Frontal cortex (tissue), 3 donors: ENCODE measurements at regions not wholly inside any gene's neighbourhood (a gene's known extent, or its start where the extent isn't known, plus 50 kb on each side); places are given as distances from the start of the nearest gene placed in this dataset.
"Not testable (repeated sequence)": the region's sequence is repeated elsewhere in the genome, so short reads cannot be mapped to it uniquely, and the experiment has no call there.

Source experiments
- DNase-seq, 2 donors: peaks; one replicate each; pipeline ENCODE4 v3.0.0; 2012; ENCODE audit warnings: low spot score in 2 of 2
- FAIRE-seq: peaks from 2 replicates; lab custom pipeline; 2012; peaks lifted over from hg19 to GRCh38; lab: Jason Lieb, UNC
- donor health status: control.
- donor health status: control.
- donor health status: control.

GRCh38 chr12:30384976-30385375 lies 310.7 kb downstream of the IPO8 start:
- DNase-seq (no peak), FAIRE-seq (no peak)

- FAIRE-seq (no peak), DNase-seq (no peak)
These were observed 317.4 kb downstream of the IPO8 start for GRCh38 chr12:30378307-30378706.

GRCh38 chr12:30364822-30365221 lies 330.8 kb downstream of the IPO8 start:
- FAIRE-seq = no peak
- DNase-seq = no peak

- no peak for FAIRE-seq
- DNase-seq = no peak
These were observed 334.5 kb downstream of the IPO8 start for GRCh38 chr12:30361145-30361544.

- DNase-seq = no peak
- FAIRE-seq = no peak
These were observed 337.0 kb downstream of the IPO8 start for GRCh38 chr12:30358671-30359070.

DNA sequence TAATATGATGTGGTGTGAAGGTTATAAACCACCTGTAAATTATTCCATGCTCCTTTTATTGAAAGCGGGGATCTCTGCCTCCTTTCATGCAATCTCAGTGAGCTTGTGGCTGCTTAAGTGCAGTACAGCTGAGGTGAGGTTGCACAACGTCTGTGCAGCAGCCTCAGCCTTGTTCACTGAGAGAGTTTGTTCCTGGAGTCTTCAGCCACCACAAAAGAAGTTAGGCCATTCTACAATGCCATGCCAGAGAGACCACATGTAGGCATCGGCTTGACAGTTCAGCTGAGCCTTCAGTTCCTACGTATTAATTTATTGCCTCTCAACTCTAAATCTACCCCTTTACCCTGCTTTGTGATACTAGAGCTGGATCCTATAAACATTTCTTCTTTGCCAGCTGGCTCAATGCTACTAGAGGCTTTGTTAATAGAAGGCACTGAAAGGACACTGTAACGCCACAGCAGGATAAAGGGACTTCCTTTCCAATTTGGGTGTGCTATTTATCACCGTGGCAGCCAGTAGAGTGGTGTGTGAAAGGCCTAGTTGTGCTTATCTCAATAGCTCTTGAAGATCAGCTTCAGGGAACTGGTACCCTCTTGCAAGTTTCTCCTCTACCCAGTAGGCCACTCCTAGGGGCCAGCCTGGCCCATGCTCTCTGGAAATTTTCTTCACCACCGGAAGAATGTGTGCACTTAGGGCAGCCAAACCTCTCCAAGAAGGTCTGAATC lies 337.7 kb downstream of the IPO8 start:
- DNase-seq = no peak
- FAIRE-seq = no peak

DNA sequence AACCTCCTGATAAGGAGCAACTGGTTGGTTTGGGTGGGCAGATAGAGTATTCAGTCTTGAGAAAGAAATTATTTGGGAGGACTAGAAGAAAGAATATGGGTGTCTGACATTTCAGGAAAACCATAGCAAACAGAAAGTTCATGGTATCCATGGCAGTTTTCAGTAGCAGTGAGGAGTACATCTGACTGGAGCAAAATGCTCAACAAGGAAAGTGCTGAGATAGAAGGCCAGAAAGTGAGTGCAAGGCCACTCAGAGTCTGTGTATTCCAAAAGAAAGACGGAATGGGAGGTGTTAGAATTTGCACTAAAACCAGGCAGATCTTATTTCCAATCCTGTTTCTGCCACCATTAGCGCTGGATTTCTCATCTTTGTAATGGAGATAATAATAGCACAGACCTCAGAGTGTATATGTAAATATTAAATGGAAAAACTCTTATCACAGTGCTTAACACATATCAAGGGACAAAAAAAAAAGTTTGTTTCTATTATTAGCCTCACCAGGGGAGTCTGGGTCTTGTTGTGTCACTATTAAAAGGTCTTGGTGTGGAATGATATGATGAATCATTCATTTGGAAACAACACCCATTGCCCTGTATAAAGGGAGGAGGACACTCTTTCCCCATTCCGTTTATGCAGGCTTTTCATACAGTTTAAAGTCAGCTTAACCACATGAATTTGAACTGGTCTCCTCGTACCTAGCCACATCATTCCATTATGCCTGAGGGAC lies 349.8 kb downstream of the IPO8 start:
- DNase-seq = no peak
- FAIRE-seq = no peak

DNA sequence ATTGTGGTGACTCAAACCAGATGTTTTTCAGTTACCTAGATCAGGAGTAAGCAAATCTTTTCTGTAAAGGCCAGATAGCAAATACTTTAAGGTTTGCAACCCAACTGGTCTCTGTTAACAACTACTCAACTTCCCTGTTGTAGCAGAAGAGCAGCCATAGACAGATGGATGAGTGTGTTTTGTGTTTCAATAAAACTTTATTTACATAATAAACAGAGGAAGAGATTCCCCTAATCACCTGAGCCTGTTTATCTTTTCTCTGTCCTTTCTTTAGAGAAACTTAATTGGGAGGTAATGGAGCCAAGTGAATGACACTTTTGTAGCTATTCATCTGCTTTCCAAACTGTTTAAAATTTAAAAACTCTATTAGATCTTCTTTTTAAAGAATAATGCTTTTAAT lies 365.1 kb downstream of the IPO8 start:
- DNase-seq (no peak), FAIRE-seq (no peak)

DNA sequence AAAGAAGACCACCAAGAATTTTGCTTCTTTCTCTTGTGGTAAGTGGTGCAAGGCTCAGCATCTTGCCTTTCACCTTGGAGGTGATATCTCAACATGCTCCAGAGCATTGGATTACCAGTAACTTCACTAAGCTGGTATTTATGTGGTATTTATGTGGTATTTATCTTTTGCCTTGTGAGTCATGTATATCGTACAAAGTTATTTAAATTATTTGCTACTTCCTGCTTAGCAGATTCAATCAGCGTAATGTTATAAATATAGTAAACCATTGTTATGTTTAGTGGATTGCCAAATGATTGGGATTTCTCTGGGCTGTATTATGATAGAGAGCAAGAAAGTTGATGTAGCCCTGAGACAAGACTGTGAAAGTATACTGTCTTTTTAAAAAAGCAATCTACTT lies 366.4 kb downstream of the IPO8 start:
- no peak for DNase-seq
- no peak for FAIRE-seq

GRCh38 chr12:30323008-30323407 lies 372.7 kb downstream of the IPO8 start:
- FAIRE-seq (no peak), DNase-seq (no peak)

GRCh38 chr12:30320561-30320960 lies 375.1 kb downstream of the IPO8 start:
- FAIRE-seq (no peak), DNase-seq (no peak)

DNA sequence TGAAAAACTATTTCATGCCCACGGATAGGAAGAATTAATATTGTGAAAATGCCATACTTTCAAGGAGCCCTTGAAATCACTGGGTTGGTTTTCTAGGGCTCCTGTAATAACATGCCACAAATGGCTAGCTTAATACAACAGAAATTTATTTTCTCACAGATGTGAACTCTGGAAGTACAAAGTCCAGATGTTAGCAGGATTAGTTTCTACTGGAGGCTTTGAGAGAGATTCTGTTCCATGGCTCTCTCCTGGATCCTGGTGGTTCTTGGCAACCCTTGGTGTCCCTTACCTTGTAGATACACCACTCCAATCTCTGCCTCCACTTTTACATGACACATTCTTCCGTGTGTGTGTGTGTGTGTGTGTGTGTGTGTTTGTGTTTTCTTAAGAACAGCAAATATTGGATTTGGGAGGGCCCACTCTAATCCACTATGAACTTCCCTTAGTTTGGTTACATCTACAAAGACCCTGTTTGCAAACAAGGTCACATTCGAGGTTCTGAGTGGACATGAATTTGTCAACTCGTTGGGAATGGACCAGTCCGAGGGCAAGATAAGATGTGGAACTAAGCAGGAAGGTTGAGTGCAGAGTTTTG lies 381.1 kb downstream of the IPO8 start:
- DNase-seq (no peak), FAIRE-seq (no peak)

GRCh38 chr12:30308010-30308717 lies 387.5 kb downstream of the IPO8 start:
- DNase-seq (no peak), FAIRE-seq (no peak)

DNA sequence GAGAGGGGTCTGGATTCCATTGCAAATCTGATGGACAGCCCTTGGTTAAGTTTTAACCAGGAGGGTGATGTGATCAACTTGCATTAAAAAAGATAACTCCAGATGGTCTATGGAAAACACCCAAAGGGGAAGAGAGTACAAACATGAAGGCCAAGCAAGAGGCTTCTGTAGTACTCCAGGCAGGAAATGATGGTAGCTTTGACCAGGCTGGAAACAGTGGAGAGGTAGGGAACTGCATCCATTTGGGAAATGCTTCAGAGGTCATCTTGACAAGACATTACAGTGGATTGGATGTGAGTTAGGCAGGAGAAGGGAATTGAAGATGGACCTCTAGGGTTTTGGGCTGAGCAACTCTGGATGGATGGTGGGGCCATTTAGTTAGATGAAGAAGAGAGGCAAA lies 391.1 kb downstream of the IPO8 start:
- FAIRE-seq = no peak
- DNase-seq = no peak

DNA sequence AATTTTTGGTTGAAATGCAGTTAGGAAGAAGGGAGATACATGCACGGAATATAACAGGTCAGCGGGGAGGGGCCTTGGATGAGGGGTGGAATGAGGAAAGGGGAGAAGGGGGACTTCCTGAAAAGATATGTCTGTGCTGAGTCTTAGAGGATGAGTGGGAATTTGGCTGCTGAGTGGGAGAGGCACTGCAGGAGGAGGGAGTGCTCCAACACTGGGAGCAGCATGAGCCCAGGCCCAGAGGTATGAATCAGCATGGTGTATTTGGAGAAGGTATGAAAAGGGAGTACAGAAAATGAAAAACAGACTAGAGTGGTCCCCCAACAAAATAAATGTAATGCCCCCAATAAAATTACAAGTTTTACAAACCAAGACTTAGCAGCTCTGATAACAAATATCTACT lies 394.4 kb downstream of the IPO8 start:
- no peak for FAIRE-seq

GRCh38 chr12:30296486-30296885 lies 399.2 kb downstream of the IPO8 start:
- no peak for FAIRE-seq
- DNase-seq = no peak

More for the DNA sequence above, 394.4 kb downstream of the IPO8 start:
- DNase-seq = no peak

DNA sequence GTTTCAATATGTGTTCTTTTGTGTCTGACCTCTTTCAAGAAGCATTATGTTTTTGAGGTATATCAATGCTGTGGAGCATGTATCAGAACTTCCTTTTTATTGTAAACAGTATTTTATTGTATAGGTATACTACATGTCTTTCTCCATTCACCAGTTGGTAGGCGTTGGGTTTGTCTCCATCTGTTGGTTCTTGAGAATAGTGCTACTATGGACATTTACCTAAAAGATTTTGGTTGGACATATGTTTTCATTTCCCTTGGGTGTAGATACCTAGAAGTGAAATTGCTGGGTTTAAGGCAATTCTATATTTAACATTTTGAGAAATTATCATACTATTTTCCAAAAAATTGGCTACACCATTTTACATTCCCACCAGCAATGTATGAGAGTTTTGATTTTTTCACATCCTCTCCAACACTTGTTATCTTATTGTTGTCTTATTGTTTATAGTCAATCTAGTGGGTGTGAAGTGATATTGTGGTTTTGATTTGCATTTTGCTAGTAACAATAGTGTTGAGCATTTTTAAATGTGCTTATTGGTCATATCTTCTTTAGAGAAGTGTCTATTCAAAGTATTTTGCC lies 409.2 kb downstream of the IPO8 start:
- DNase-seq = no peak
- FAIRE-seq = no peak

- FAIRE-seq (no peak), DNase-seq (no peak)
These were observed 417.3 kb downstream of the IPO8 start for GRCh38 chr12:30278401-30278800.

- FAIRE-seq, DNase-seq: not testable (repeated sequence)
These were observed 423.2 kb downstream of the IPO8 start for GRCh38 chr12:30272515-30272914.

DNA sequence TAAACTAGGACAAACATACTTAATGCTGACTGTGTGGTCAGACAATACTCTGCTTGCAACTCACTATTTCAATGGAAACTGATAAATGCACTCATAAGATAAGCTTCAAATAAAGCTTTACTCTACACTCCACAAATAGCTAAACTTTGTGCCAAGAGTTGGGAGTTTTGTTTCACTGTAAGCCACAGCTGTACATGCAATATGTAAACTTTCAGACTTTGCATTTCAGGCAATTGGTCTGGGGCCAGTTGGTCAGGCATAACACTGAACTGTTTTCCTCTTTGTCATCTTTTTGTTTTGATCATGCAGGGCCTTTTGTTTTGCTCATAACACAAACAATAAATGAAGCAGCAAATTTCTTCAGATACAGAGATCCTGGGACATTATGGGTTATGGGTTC lies 426.2 kb downstream of the IPO8 start:
- no peak for FAIRE-seq
- no peak for DNase-seq
